Fibroblast of the aortic adventitia (primary cell): ENCODE measurements at regions not wholly inside any gene's neighbourhood (a gene's known extent, or its start where the extent isn't known, plus 50 kb on each side); places are given as distances from the start of the nearest gene placed in this dataset.

Source experiments
- DNase-seq: peaks from one replicate; pipeline ENCODE4 v3.0.0-alpha.2; 2010; ENCODE audit warnings: low read depth
- H3K4me3 ChIP-seq: 2 replicates; pipeline ENCODE4 v1.5.1; 2011; ENCODE audit warnings: low read depth, mild to moderate bottlenecking, control low read depth, low read length, moderate library complexity
- TF ChIP-seq, protein P1 (sequence below): IDR thresholded peaks from 2 replicates; pipeline ENCODE4 v1.5.1; 2011; ENCODE audit warnings: mild to moderate bottlenecking, low read length, control low read depth, inconsistent platforms; ENCODE audit not compliant: insufficient read depth

DNA sequence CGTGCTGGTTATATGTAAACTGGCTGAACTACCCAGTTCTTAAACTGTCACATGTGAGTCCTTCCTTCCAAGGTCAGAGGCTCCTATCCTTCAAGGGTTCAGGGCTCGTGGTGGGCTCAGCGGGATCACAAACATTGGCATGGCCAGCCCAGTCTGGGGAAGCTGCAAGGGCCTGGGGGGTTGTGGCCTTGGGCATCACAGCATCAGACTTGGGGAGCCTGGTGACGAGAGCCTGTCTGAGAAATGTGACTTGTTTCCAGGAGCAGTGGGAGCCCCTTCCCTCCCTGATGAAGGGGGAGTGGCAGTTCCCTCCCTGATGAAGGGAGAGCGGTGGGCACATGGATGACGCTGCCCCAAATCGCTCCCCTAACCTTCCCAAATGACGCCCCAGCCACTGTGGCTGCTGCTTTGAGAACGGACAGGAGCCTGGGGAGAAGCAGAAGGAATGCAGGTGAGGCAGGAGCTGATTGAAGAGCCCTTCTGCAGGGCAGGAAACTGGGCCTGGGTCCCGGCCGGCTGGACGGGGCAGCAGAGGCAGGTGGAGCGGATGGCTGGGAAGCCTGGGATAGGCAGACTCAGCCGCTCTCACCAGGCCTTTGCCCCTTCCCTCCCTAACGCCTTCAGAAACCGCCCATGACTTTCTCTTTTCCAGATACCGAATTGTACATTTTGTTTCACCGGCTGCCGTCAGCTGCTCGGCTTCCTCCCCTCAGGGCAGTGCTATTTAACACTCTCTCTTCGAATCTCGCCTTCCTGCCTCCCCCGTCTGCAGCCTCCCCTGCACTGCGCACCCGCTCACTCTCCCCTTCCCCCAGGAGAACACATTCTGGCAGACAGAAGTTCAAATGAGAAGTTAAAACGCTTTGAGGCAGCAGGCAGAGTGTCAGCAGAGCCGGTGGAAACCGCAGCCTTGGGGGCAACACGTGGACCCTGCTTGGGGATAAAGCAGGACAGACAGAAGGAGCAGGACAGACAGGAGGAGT lies 1486.7 kb downstream of the BRD1 start:
- no peak overlapping the region for H3K4me3 ChIP-seq
- no peak for DNase-seq
- TF ChIP-seq, protein P1, sequence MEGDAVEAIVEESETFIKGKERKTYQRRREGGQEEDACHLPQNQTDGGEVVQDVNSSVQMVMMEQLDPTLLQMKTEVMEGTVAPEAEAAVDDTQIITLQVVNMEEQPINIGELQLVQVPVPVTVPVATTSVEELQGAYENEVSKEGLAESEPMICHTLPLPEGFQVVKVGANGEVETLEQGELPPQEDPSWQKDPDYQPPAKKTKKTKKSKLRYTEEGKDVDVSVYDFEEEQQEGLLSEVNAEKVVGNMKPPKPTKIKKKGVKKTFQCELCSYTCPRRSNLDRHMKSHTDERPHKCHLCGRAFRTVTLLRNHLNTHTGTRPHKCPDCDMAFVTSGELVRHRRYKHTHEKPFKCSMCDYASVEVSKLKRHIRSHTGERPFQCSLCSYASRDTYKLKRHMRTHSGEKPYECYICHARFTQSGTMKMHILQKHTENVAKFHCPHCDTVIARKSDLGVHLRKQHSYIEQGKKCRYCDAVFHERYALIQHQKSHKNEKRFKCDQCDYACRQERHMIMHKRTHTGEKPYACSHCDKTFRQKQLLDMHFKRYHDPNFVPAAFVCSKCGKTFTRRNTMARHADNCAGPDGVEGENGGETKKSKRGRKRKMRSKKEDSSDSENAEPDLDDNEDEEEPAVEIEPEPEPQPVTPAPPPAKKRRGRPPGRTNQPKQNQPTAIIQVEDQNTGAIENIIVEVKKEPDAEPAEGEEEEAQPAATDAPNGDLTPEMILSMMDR, result no peak

DNA sequence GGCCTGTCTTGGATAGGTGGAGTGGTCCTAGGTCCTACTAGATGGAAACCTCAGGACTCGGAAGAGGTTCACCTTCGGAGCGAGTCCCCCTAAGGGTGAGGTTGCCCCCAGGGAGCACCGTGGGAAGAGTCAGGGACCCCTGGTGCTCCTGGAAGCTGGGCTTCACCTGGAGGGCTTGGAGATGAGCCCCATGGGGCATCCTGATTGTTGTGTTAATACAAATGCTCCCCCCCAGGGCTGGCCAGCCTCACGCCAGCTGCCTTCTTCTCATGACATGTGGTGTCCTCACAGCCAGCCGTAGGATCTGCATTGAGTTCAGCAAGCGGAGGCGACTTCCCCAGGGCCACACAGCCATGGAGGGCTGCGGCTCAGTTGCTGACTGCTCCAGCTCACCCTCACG lies 1487.5 kb downstream of the BRD1 start:
- H3K4me3 ChIP-seq, result no peak overlapping the region
- DNase-seq, result no peak
- TF ChIP-seq, protein P1, result no peak

DNA sequence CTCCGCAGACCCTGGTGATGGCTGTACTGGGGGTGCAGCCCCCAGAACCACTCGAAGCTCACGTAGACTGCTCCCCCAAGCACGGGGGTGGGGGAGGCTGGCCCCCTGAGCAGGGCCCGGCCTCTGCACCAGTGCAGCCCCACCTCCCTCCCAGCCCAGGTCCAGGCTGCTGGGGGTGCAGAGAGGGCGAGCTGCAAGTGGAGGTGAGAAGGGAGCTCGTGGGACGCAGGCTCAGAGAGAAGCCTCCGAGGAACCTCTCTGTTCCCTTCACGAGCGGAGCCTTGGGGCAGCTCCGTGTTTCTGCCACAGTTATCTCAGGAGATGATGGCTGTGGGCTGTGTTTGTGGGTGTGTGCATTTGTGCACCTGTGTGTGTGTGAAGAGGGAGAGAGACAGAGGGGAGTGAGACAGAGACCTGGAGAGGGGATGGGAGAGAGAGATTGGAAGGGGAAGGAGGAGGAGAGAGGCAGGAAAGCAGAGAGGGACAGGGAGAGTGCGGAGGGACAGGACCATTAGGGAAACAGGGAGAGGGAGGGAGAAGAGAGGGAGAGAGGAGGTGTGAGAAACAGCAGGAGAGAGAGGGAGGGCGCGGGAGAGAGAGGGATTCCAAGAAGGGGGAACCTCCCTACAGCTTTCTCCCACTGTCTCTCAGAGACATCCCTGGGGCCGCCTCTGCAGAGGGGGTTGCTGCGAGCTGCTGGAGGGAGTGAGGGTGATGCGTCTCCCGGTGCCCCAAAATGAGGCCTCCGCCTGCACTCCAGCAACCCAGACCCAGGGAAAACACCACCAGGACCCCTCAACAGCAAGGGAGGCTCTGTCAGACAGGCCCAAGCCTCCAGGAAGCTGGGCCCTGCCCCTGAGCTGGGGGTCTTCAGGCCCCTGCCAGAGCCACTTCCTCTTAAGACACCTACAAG lies 1488.6 kb downstream of the BRD1 start:
- TF ChIP-seq, protein P1, result no peak
- no peak overlapping the region for H3K4me3 ChIP-seq
- no peak for DNase-seq

DNA sequence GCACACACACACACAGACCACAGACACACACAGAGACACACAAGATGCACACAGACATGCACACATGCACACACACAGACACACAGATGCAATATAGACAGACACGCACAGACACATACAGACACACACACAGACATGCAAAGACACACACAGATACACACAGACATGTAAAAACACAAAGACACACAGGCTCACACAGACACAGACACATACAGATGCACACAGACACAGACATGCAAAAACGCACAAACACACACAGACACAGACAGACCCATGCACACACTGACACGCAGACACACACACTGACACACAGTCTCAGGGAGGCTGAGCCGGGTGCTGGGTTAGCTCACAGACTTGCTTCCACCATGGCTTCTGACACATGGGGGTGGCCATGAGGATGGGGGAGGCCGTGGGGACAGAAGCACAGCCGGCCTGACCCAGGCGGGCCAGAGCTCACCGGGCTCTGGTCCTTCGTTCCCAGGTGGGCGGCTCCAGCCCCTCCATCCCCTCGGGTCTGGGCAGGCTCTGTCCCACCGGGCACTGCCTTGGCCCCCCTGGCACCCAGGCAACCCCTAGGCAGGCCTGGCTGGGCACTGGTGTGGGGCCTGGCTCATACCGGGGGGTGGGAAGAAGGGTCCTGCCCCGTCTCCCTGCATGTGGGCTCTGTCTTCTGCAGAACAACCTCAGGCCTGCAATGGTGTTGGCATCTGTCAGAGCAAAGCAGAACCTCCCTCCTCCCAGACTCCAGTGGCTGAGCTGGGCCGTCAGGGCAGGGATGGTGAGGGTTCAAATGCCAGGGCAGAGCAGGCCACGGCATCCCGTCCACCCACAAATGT lies 1489.5 kb downstream of the BRD1 start:
- TF ChIP-seq, protein P1, result no peak

DNA sequence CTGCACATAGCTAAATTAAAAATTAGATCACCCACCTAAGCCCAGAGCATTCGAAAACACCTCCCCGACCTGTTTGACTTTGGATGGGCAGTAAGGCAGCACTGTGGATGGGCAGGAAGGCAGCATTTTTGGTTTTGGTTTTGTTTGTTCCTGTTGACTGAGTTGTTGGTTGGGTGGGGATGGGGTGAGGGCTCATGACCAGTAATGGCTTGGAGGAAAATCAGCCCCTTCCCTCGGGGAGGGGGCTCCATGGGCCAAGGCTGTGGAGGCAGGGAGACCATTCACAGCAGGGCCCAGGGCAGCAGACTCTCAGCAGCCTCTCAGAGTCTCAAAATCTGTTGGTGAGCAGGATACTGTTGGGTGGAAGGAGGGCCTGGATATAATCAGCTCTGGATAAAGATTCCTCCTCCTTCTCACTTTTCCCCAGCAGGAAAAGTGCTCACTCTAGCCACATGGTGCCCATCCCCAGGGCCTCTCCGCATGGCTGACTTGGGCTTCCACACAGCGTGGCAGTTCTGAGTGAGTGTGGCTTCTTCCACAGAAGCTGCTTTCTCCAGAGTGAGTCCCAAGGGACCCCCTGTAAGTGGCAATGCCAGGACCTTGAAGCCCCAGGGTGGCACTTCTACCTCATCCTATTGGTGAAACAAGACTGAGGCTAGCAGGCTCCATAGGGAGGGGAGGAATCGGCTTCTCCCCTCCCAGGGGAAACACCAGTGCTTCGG lies 1491.2 kb downstream of the BRD1 start:
- TF ChIP-seq, protein P1, result no peak
- DNase-seq, result no peak
- H3K4me3 ChIP-seq, result no peak overlapping the region

More for the DNA sequence above, 1489.5 kb downstream of the BRD1 start:
- DNase-seq, result no peak
- no peak overlapping the region for H3K4me3 ChIP-seq
